Stimulated activated CD4-positive, alpha-beta T cell treated with anti-CD3 and anti-CD28 coated beads, Interleukin-4, amount 100 ng/mL, for 48 hours (primary cell): ENCODE measurements at regions not wholly inside any gene's neighbourhood (a gene's known extent, or its start where the extent isn't known, plus 50 kb on each side); places are given as distances from the start of the nearest gene placed in this dataset.

Experiments used
- DNase-seq, 2 donors: peaks; one replicate each; pipeline ENCODE4 v3.0.0-alpha.2; 2020; ENCODE audit warnings: low read depth in 2 of 2

- DNase-seq: no peak
Observed at GRCh38 chr1:244196571-244197285, 145.6 kb downstream of the ZBTB18 start.

GRCh38 chr1:244197851-244198375, 146.8 kb downstream of the ZBTB18 start:
- DNase-seq: no peak

- DNase-seq: no peak
Observed at GRCh38 chr1:244199902-244200301, 148.8 kb downstream of the ZBTB18 start.

GRCh38 chr1:244200596-244200995, 149.5 kb downstream of the ZBTB18 start:
- DNase-seq: no peak

GRCh38 chr1:244201750-244202149, 150.7 kb downstream of the ZBTB18 start:
- no peak for DNase-seq

GRCh38 chr1:244204004-244204403, 152.9 kb downstream of the ZBTB18 start:
- no peak for DNase-seq

GRCh38 chr1:244205171-244205570, 154.1 kb downstream of the ZBTB18 start:
- DNase-seq: no peak

- no peak for DNase-seq
Observed at GRCh38 chr1:244205906-244206305, 154.8 kb downstream of the ZBTB18 start.

- DNase-seq: no peak
Observed at GRCh38 chr1:244207042-244207934, 156.2 kb downstream of the ZBTB18 start.

GRCh38 chr1:244207935-244208244, 156.8 kb downstream of the ZBTB18 start:
- DNase-seq: no peak

GRCh38 chr1:244209955-244210354, 158.9 kb downstream of the ZBTB18 start:
- no peak for DNase-seq

GRCh38 chr1:244210884-244211558, 159.9 kb downstream of the ZBTB18 start:
- no peak for DNase-seq

GRCh38 chr1:244211559-244211944, 160.5 kb downstream of the ZBTB18 start:
- no peak for DNase-seq

- no peak for DNase-seq
Observed at GRCh38 chr1:244212219-244212618, 161.1 kb downstream of the ZBTB18 start.

GRCh38 chr1:244212797-244213475, 161.9 kb downstream of the ZBTB18 start:
- no peak for DNase-seq

GRCh38 chr1:244214009-244214967, 163.2 kb downstream of the ZBTB18 start:
- DNase-seq: no peak

- no peak for DNase-seq
Observed at GRCh38 chr1:244216836-244217235, 165.8 kb downstream of the ZBTB18 start.

- no peak for DNase-seq
Observed at GRCh38 chr1:244217711-244218110, 166.6 kb downstream of the ZBTB18 start.

GRCh38 chr1:244218220-244218619, 167.1 kb downstream of the ZBTB18 start:
- DNase-seq: no peak

- DNase-seq: no peak
Observed at GRCh38 chr1:244219149-244219548, 168.1 kb downstream of the ZBTB18 start.

GRCh38 chr1:244219802-244220201, 168.7 kb downstream of the ZBTB18 start:
- DNase-seq: no peak
